Fibroblast of mammary gland (primary cell): ENCODE measurements at regions not wholly inside any gene's neighbourhood (a gene's known extent, or its start where the extent isn't known, plus 50 kb on each side); places are given as distances from the start of the nearest gene placed in this dataset.
"Not testable (repeated sequence)": the region's sequence is repeated elsewhere in the genome, so short reads cannot be mapped to it uniquely, and the experiment has no call there.

Experiments used
- DNase-seq: peaks from one replicate; pipeline ENCODE4 v3.0.0-alpha.2; 2010; ENCODE audit warnings: low read depth
- H3K4me3 ChIP-seq: 2 replicates; pipeline ENCODE4 v1.5.1; 2011; ENCODE audit warnings: low read depth, mild to moderate bottlenecking, low read length, moderate library complexity; ENCODE audit not compliant: control insufficient read depth
- CTCF ChIP-seq: conservative IDR thresholded peaks from 2 replicates; pipeline ENCODE4 v1.5.1; 2011; ENCODE audit warnings: low read depth, low read length, inconsistent platforms; ENCODE audit not compliant: control insufficient read depth, insufficient read depth

GRCh38 chr10:52951824-52952223 lies 179.2 kb upstream of the MBL2 start:
- TF ChIP-seq CTCF: peak; percentile 5
- peak; percentile 1 for DNase-seq
- H3K4me3 ChIP-seq: no peak overlapping the region

GRCh38 chr10:52950578-52950977 lies 178.0 kb upstream of the MBL2 start:
- no peak overlapping the region for H3K4me3 ChIP-seq
- DNase-seq: no peak
- no peak for TF ChIP-seq CTCF

- no peak overlapping the region for H3K4me3 ChIP-seq
- DNase-seq: no peak
- no peak for TF ChIP-seq CTCF
Measured at GRCh38 chr10:52949899-52950298, 177.3 kb upstream of the MBL2 start.

- H3K4me3 ChIP-seq: no peak overlapping the region
- TF ChIP-seq CTCF: no peak
- no peak for DNase-seq
Measured at GRCh38 chr10:52946486-52946885, 173.9 kb upstream of the MBL2 start.

- H3K4me3 ChIP-seq, DNase-seq: not testable (repeated sequence)
Measured at GRCh38 chr10:52945521-52945920, 172.9 kb upstream of the MBL2 start.

- H3K4me3 ChIP-seq: no peak overlapping the region
- no peak for TF ChIP-seq CTCF
- no peak for DNase-seq
Measured at GRCh38 chr10:52940921-52941320, 168.3 kb upstream of the MBL2 start.

GRCh38 chr10:52939894-52940293 lies 167.3 kb upstream of the MBL2 start:
- TF ChIP-seq CTCF: no peak
- no peak for DNase-seq

More at GRCh38 chr10:52939894-52940293, 167.3 kb upstream of the MBL2 start:
- H3K4me3 ChIP-seq: no peak overlapping the region
